GM12892 (cell line): ENCODE measurements at regions not wholly inside any gene's neighbourhood (a gene's known extent, or its start where the extent isn't known, plus 50 kb on each side); places are given as distances from the start of the nearest gene placed in this dataset.

ENCODE experiments used
- POLR2A ChIP-seq: IDR thresholded peaks from 2 replicates; pipeline ENCODE4 v1.6.1; 2011; ENCODE audit warnings: low read depth, low read length, control low read depth
- TAF1 ChIP-seq: IDR thresholded peaks from 2 replicates; pipeline ENCODE4 v1.6.1; 2011; ENCODE audit warnings: low read depth, mild to moderate bottlenecking, control low read depth, low read length, borderline replicate concordance

GRCh38 chr10:78284381-78284780 is 250.7 kb downstream of the RPS24 start:
- no peak for TF ChIP-seq POLR2A
- no peak for TF ChIP-seq TAF1
